GM18508 (cell line): ENCODE measurements at regions not wholly inside any gene's neighbourhood (a gene's known extent, or its start where the extent isn't known, plus 50 kb on each side); places are given as distances from the start of the nearest gene placed in this dataset.
"Not testable (repeated sequence)": the region's sequence is repeated elsewhere in the genome, so short reads cannot be mapped to it uniquely, and the experiment has no call there.

ENCODE experiments used
- ATAC-seq: cut with Tn5 transposase; IDR thresholded peaks from one replicate; pipeline ENCODE4 v1.9.1; 2021; ENCODE audit warnings: moderate number of reproducible peaks; ENCODE audit not compliant: insufficient read depth, unreplicated experiment

GRCh38 chr2:87559001-87559400 is 188.9 kb upstream of the PLGLB2 start:
- not testable (repeated sequence) for ATAC-seq

- ATAC-seq = not testable (repeated sequence)
Observed at GRCh38 chr2:87559735-87560134, 188.2 kb upstream of the PLGLB2 start.

GRCh38 chr2:87565116-87565515 is 182.8 kb upstream of the PLGLB2 start:
- ATAC-seq = not testable (repeated sequence)

GRCh38 chr2:87566531-87566930 is 181.4 kb upstream of the PLGLB2 start:
- not testable (repeated sequence) for ATAC-seq

GRCh38 chr2:87567093-87567492 is 180.8 kb upstream of the PLGLB2 start:
- ATAC-seq = not testable (repeated sequence)

- not testable (repeated sequence) for ATAC-seq
Observed at GRCh38 chr2:87567912-87568311, 180.0 kb upstream of the PLGLB2 start.

GRCh38 chr2:87568554-87569278 is 179.2 kb upstream of the PLGLB2 start:
- ATAC-seq = not testable (repeated sequence)

GRCh38 chr2:87569689-87570397 is 178.0 kb upstream of the PLGLB2 start:
- ATAC-seq = not testable (repeated sequence)

GRCh38 chr2:87571889-87572465 is 175.9 kb upstream of the PLGLB2 start:
- not testable (repeated sequence) for ATAC-seq

- ATAC-seq = not testable (repeated sequence)
Observed at GRCh38 chr2:87572906-87573305, 175.0 kb upstream of the PLGLB2 start.

GRCh38 chr2:87573386-87574192 is 174.3 kb upstream of the PLGLB2 start:
- ATAC-seq = not testable (repeated sequence)

GRCh38 chr2:87574193-87575119 is 173.4 kb upstream of the PLGLB2 start:
- not testable (repeated sequence) for ATAC-seq

- not testable (repeated sequence) for ATAC-seq
Observed at GRCh38 chr2:87575138-87575537, 172.7 kb upstream of the PLGLB2 start.

- not testable (repeated sequence) for ATAC-seq
Observed at GRCh38 chr2:87577358-87577757, 170.5 kb upstream of the PLGLB2 start.

- not testable (repeated sequence) for ATAC-seq
Observed at GRCh38 chr2:87582152-87582551, 165.7 kb upstream of the PLGLB2 start.

GRCh38 chr2:87582579-87582978 is 165.3 kb upstream of the PLGLB2 start:
- not testable (repeated sequence) for ATAC-seq

- ATAC-seq = not testable (repeated sequence)
Observed at GRCh38 chr2:87583370-87583769, 164.5 kb upstream of the PLGLB2 start.

GRCh38 chr2:87583803-87584202 is 164.1 kb upstream of the PLGLB2 start:
- ATAC-seq = not testable (repeated sequence)

- ATAC-seq = not testable (repeated sequence)
Observed at GRCh38 chr2:87584268-87584906, 163.5 kb upstream of the PLGLB2 start.
